Activated CD4-positive, CD25-positive, alpha-beta regulatory T cell treated with anti-CD3 and anti-CD28 coated beads, Interleukin-2, amount 50 U/mL, for 24 hours (primary cell): ENCODE measurements at regions not wholly inside any gene's neighbourhood (a gene's known extent, or its start where the extent isn't known, plus 50 kb on each side); places are given as distances from the start of the nearest gene placed in this dataset.
"Not testable (repeated sequence)": the region's sequence is repeated elsewhere in the genome, so short reads cannot be mapped to it uniquely, and the experiment has no call there.

Experiments used
- ATAC-seq, 2 donors: fragments of 150-1000 bp; cut with Tn5 transposase; one replicate each; pipeline ENCODE4 v1.10.0; 2021; ENCODE audit warnings: mild to moderate bottlenecking in 1 of 2, moderate library complexity in 1 of 2

GRCh38 chr18:1425679-1426078 is 521.0 kb downstream of the ADCYAP1 start:
- no peak for ATAC-seq

GRCh38 chr18:1435487-1435886 is 530.8 kb downstream of the ADCYAP1 start:
- ATAC-seq, result no peak

GRCh38 chr18:1436199-1436598 is 531.5 kb downstream of the ADCYAP1 start:
- no peak for ATAC-seq

GRCh38 chr18:1438458-1438910 is 533.8 kb downstream of the ADCYAP1 start:
- ATAC-seq, result no peak

- no peak for ATAC-seq
Measured at GRCh38 chr18:1438967-1439366, 534.3 kb downstream of the ADCYAP1 start.

GRCh38 chr18:1444062-1444461 is 539.4 kb downstream of the ADCYAP1 start:
- not testable (repeated sequence) for ATAC-seq

- ATAC-seq, result no peak
Measured at GRCh38 chr18:1446765-1447164, 542.1 kb downstream of the ADCYAP1 start.

- no peak for ATAC-seq
Measured at GRCh38 chr18:1452821-1453220, 548.1 kb downstream of the ADCYAP1 start.

- ATAC-seq, result no peak
Measured at GRCh38 chr18:1455605-1456004, 550.9 kb downstream of the ADCYAP1 start.

- ATAC-seq, result no peak
Measured at GRCh38 chr18:1458547-1458946, 553.9 kb downstream of the ADCYAP1 start.

- no peak for ATAC-seq
Measured at GRCh38 chr18:1463981-1464380, 559.3 kb downstream of the ADCYAP1 start.

GRCh38 chr18:1464444-1465217 is 560.0 kb downstream of the ADCYAP1 start:
- no peak for ATAC-seq

- no peak for ATAC-seq
Measured at GRCh38 chr18:1466035-1466434, 561.4 kb downstream of the ADCYAP1 start.

- ATAC-seq, result no peak
Measured at GRCh38 chr18:1467461-1467964, 562.8 kb downstream of the ADCYAP1 start.

- no peak for ATAC-seq
Measured at GRCh38 chr18:1468550-1468949, 563.9 kb downstream of the ADCYAP1 start.

GRCh38 chr18:1475867-1476266 is 571.2 kb downstream of the ADCYAP1 start:
- ATAC-seq, result no peak

GRCh38 chr18:1480309-1480708 is 575.6 kb downstream of the ADCYAP1 start:
- no peak for ATAC-seq

- ATAC-seq, result no peak
Measured at GRCh38 chr18:1481577-1481976, 576.9 kb downstream of the ADCYAP1 start.

- no peak for ATAC-seq
Measured at GRCh38 chr18:1483385-1483784, 578.7 kb downstream of the ADCYAP1 start.

GRCh38 chr18:1487457-1487856 is 582.8 kb downstream of the ADCYAP1 start:
- ATAC-seq, result no peak

- ATAC-seq, result no peak
Measured at GRCh38 chr18:1488394-1488793, 583.7 kb downstream of the ADCYAP1 start.

GRCh38 chr18:1488957-1489356 is 584.3 kb downstream of the ADCYAP1 start:
- ATAC-seq, result no peak

GRCh38 chr18:1495387-1495786 is 590.7 kb downstream of the ADCYAP1 start:
- ATAC-seq, result no peak

- ATAC-seq, result no peak
Measured at GRCh38 chr18:1496096-1496495, 591.4 kb downstream of the ADCYAP1 start.

- ATAC-seq, result no peak
Measured at GRCh38 chr18:1498216-1498615, 593.5 kb downstream of the ADCYAP1 start.
